WTC11 (cell line): ENCODE measurements at regions not wholly inside any gene's neighbourhood (a gene's known extent, or its start where the extent isn't known, plus 50 kb on each side); places are given as distances from the start of the nearest gene placed in this dataset.
A peak's percentile ranks its signal among the peaks of the same experiment; 100 is the strongest.

Experiments
- CREM ChIP-seq: sonication (generic); formaldehyde crosslinking; IDR thresholded peaks from 2 replicates; pipeline ENCODE4 v1.8.1; 2022; ENCODE audit warnings: mild to moderate bottlenecking, missing genetic modification reagents, moderate library complexity
- E2F5 ChIP-seq: sonication (generic); formaldehyde crosslinking; IDR thresholded peaks from 2 replicates; pipeline ENCODE4 v1.8.1; 2022; ENCODE audit warnings: mild to moderate bottlenecking, moderate library complexity, missing genetic modification reagents
- ERG ChIP-seq: fragments of 250-450 bp; sonication (Bioruptor Pico); IDR thresholded peaks from 2 replicates; pipeline ENCODE4 v1.8.0; 2021; ENCODE audit warnings: mild to moderate bottlenecking
- FOXP1 ChIP-seq: sonication (generic); formaldehyde crosslinking; IDR thresholded peaks from 2 replicates; pipeline ENCODE4 v1.8.0; 2022; ENCODE audit warnings: missing genetic modification reagents, mild to moderate bottlenecking, moderate library complexity, borderline replicate concordance
- GTF2I ChIP-seq: fragments of 250-450 bp; sonication (Bioruptor Pico); conservative IDR thresholded peaks from 2 replicates; pipeline ENCODE4 v1.4.0; 2021; ENCODE audit warnings: mild to moderate bottlenecking
- JAZF1 ChIP-seq: fragments of 250-450 bp; sonication (Bioruptor Pico); IDR thresholded peaks from 2 replicates; pipeline ENCODE4 v1.9.0; 2021; ENCODE audit warnings: moderate library complexity, mild to moderate bottlenecking, inconsistent platforms
- KAT7 ChIP-seq: sonication (generic); formaldehyde crosslinking; IDR thresholded peaks from 2 replicates; pipeline ENCODE4 v1.8.1; 2023; ENCODE audit warnings: missing genetic modification reagents, mild to moderate bottlenecking, borderline replicate concordance
- MYBL2 ChIP-seq: sonication (generic); formaldehyde crosslinking; IDR thresholded peaks from 2 replicates; pipeline ENCODE4 v1.8.1; 2023; ENCODE audit warnings: mild to moderate bottlenecking, moderate library complexity, missing genetic modification reagents
- NFYB ChIP-seq: sonication (generic); formaldehyde crosslinking; conservative IDR thresholded peaks from 2 replicates; pipeline ENCODE4 v1.8.0; 2022; ENCODE audit warnings: low read depth, missing genetic modification reagents
- NR3C1 ChIP-seq: sonication (generic); formaldehyde crosslinking; conservative IDR thresholded peaks from 2 replicates; pipeline ENCODE4 v1.8.1; 2023; ENCODE audit warnings: low read depth, mild to moderate bottlenecking, missing genetic modification reagents
- PREB ChIP-seq: sonication (generic); formaldehyde crosslinking; IDR thresholded peaks from 2 replicates; pipeline ENCODE4 v1.8.1; 2022; ENCODE audit warnings: mild to moderate bottlenecking, missing genetic modification reagents, moderate library complexity, borderline replicate concordance
- TCF7 ChIP-seq: sonication (generic); formaldehyde crosslinking; IDR thresholded peaks from 2 replicates; pipeline ENCODE4 v1.8.0; 2022; ENCODE audit warnings: mild to moderate bottlenecking, low read depth, missing genetic modification reagents, moderate library complexity
- TEAD1 ChIP-seq: sonication (generic); formaldehyde crosslinking; IDR thresholded peaks from 2 replicates; pipeline ENCODE4 v1.8.0; 2022; ENCODE audit warnings: mild to moderate bottlenecking, missing genetic modification reagents
- TEAD4 ChIP-seq: sonication (generic); formaldehyde crosslinking; IDR thresholded peaks from 2 replicates; pipeline ENCODE4 v1.8.0; 2022; ENCODE audit warnings: mild to moderate bottlenecking, missing genetic modification reagents
- TP53 ChIP-seq: sonication (generic); formaldehyde crosslinking; IDR thresholded peaks from 2 replicates; pipeline ENCODE4 v1.8.1; 2023; ENCODE audit warnings: mild to moderate bottlenecking, missing genetic modification reagents
- ZBTB21 ChIP-seq: sonication (generic); formaldehyde crosslinking; IDR thresholded peaks from 2 replicates; pipeline ENCODE4 v1.8.1; 2023; ENCODE audit warnings: mild to moderate bottlenecking, missing genetic modification reagents, borderline replicate concordance
- ZNF121 ChIP-seq: sonication (generic); formaldehyde crosslinking; IDR thresholded peaks from 2 replicates; pipeline ENCODE4 v1.8.0; 2023; ENCODE audit warnings: missing genetic modification reagents
- ZNF396 ChIP-seq: fragments of 250-450 bp; sonication (Bioruptor Pico); IDR thresholded peaks from 2 replicates; pipeline ENCODE4 v1.8.0; 2021; ENCODE audit warnings: mild to moderate bottlenecking, moderate library complexity, borderline replicate concordance
- ZNF512 ChIP-seq: sonication (generic); formaldehyde crosslinking; IDR thresholded peaks from 2 replicates; pipeline ENCODE4 v1.8.1; 2022; ENCODE audit warnings: missing genetic modification reagents, borderline replicate concordance
- ZSCAN18 ChIP-seq: fragments of 250-450 bp; sonication (Bioruptor Pico); IDR thresholded peaks from 2 replicates; pipeline ENCODE4 v2.1.2; 2022; ENCODE audit warnings: mild to moderate bottlenecking, moderate library complexity
- TF ChIP-seq, protein P1 (sequence below): fragments of 250-450 bp; sonication (Bioruptor Pico); IDR thresholded peaks from 2 replicates; pipeline ENCODE4 v1.9.0; 2021; ENCODE audit warnings: mild to moderate bottlenecking, borderline replicate concordance
- TF ChIP-seq, protein P2 (sequence below): sonication (generic); formaldehyde crosslinking; IDR thresholded peaks from 2 replicates; pipeline ENCODE4 v1.8.1; 2023; ENCODE audit warnings: mild to moderate bottlenecking, moderate library complexity, missing genetic modification reagents
- TF ChIP-seq, protein P3 (sequence below): sonication (generic); formaldehyde crosslinking; IDR thresholded peaks from 2 replicates; pipeline ENCODE4 v1.8.0; 2023; ENCODE audit warnings: missing genetic modification reagents, mild to moderate bottlenecking, borderline replicate concordance

DNA sequence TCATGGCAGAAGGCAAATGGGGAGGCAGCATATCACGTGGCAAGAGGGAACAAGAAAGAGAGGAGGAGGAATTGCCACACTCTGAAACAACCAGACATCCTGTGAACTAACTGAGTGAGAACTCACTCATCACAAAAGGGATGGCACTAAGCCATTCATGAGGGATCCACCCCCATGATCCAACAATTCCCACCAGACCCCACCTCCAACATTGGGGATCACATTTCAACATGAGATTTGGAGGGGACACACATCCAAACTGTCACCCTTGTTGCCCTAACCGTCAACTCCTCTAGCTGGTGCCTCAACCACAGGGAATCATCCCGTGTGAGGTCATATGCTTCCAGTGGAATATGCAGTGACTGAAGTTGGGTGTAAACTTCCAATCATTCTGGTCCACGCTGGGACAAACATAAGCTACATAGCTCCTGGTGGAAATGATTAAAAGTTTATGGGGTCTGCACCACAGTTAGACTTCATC is 62.5 kb downstream of the TEX13C start (continued):
- TF ChIP-seq, protein P1, sequence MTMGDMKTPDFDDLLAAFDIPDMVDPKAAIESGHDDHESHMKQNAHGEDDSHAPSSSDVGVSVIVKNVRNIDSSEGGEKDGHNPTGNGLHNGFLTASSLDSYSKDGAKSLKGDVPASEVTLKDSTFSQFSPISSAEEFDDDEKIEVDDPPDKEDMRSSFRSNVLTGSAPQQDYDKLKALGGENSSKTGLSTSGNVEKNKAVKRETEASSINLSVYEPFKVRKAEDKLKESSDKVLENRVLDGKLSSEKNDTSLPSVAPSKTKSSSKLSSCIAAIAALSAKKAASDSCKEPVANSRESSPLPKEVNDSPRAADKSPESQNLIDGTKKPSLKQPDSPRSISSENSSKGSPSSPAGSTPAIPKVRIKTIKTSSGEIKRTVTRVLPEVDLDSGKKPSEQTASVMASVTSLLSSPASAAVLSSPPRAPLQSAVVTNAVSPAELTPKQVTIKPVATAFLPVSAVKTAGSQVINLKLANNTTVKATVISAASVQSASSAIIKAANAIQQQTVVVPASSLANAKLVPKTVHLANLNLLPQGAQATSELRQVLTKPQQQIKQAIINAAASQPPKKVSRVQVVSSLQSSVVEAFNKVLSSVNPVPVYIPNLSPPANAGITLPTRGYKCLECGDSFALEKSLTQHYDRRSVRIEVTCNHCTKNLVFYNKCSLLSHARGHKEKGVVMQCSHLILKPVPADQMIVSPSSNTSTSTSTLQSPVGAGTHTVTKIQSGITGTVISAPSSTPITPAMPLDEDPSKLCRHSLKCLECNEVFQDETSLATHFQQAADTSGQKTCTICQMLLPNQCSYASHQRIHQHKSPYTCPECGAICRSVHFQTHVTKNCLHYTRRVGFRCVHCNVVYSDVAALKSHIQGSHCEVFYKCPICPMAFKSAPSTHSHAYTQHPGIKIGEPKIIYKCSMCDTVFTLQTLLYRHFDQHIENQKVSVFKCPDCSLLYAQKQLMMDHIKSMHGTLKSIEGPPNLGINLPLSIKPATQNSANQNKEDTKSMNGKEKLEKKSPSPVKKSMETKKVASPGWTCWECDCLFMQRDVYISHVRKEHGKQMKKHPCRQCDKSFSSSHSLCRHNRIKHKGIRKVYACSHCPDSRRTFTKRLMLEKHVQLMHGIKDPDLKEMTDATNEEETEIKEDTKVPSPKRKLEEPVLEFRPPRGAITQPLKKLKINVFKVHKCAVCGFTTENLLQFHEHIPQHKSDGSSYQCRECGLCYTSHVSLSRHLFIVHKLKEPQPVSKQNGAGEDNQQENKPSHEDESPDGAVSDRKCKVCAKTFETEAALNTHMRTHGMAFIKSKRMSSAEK (CRISPR knock-in tag), result peak; percentile 88
- TF ChIP-seq CREM (CRISPR knock-in tag) (no peak), ERG (CRISPR knock-in tag) (peak; percentile 86), FOXP1 (no peak), ZNF396 (CRISPR knock-in tag) (no peak), NR3C1 (CRISPR knock-in tag) (no peak), PREB (CRISPR knock-in tag) (no peak), JAZF1 (CRISPR knock-in tag) (no peak), TEAD1 (CRISPR knock-in tag) (no peak), ZSCAN18 (CRISPR knock-in tag) (no peak), TP53 (CRISPR knock-in tag) (no peak), MYBL2 (CRISPR knock-in tag) (no peak), ZNF512 (CRISPR knock-in tag) (no peak), TEAD4 (CRISPR knock-in tag) (no peak), GTF2I (CRISPR knock-in tag) (no peak), TCF7 (no peak), ZNF121 (CRISPR knock-in tag) (no peak), KAT7 (CRISPR knock-in tag) (no peak), E2F5 (no peak), ZBTB21 (no peak), NFYB (CRISPR knock-in tag) (no peak)
- TF ChIP-seq, protein P2, sequence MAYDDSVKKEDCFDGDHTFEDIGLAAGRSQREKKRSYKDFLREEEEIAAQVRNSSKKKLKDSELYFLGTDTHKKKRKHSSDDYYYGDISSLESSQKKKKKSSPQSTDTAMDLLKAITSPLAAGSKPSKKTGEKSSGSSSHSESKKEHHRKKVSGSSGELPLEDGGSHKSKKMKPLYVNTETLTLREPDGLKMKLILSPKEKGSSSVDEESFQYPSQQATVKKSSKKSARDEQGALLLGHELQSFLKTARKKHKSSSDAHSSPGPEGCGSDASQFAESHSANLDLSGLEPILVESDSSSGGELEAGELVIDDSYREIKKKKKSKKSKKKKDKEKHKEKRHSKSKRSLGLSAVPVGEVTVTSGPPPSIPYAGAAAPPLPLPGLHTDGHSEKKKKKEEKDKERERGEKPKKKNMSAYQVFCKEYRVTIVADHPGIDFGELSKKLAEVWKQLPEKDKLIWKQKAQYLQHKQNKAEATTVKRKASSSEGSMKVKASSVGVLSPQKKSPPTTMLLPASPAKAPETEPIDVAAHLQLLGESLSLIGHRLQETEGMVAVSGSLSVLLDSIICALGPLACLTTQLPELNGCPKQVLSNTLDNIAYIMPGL (CRISPR knock-in tag), result no peak
- TF ChIP-seq, protein P3, sequence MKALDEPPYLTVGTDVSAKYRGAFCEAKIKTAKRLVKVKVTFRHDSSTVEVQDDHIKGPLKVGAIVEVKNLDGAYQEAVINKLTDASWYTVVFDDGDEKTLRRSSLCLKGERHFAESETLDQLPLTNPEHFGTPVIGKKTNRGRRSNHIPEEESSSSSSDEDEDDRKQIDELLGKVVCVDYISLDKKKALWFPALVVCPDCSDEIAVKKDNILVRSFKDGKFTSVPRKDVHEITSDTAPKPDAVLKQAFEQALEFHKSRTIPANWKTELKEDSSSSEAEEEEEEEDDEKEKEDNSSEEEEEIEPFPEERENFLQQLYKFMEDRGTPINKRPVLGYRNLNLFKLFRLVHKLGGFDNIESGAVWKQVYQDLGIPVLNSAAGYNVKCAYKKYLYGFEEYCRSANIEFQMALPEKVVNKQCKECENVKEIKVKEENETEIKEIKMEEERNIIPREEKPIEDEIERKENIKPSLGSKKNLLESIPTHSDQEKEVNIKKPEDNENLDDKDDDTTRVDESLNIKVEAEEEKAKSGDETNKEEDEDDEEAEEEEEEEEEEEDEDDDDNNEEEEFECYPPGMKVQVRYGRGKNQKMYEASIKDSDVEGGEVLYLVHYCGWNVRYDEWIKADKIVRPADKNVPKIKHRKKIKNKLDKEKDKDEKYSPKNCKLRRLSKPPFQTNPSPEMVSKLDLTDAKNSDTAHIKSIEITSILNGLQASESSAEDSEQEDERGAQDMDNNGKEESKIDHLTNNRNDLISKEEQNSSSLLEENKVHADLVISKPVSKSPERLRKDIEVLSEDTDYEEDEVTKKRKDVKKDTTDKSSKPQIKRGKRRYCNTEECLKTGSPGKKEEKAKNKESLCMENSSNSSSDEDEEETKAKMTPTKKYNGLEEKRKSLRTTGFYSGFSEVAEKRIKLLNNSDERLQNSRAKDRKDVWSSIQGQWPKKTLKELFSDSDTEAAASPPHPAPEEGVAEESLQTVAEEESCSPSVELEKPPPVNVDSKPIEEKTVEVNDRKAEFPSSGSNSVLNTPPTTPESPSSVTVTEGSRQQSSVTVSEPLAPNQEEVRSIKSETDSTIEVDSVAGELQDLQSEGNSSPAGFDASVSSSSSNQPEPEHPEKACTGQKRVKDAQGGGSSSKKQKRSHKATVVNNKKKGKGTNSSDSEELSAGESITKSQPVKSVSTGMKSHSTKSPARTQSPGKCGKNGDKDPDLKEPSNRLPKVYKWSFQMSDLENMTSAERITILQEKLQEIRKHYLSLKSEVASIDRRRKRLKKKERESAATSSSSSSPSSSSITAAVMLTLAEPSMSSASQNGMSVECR (CRISPR knock-in tag), result no peak
